ENCODE measurements at regions not wholly inside any gene's neighbourhood (a gene's known extent, or its start where the extent isn't known, plus 50 kb on each side); places are given as distances from the start of the nearest gene placed in this dataset.

DNA sequence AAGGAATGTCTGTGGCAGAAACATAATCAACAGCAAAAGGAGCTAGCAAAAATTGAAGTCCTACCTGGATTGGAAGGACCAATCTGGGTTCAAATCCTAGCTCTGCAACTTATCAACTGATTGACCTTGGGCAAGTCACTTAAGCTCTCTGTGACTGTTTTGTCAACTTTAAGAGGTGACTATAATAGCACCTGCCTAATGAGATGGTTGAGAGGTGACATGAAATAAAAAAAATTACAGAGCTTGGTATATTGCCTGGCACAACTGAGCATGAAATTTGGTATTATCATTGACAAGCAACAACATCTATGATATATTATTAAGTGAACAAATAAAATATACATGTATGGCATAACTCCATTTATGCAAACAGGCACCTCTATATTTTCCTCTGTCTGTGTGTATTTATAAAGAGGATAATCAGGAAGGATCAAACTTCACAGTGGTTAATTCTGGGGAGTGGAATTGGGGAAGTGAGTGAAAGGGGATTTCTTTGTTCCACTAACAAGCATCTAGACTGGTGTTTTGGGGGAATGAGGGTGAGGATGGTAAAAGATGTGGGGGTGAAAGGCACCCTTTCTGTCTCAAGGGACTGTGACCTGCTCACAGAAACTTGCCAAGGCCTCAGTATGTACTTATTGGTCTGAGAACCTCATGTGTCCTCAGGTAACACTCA lies 132.8 kb upstream of the SERTAD2 start:
- TF ChIP-seq, protein P1, sequence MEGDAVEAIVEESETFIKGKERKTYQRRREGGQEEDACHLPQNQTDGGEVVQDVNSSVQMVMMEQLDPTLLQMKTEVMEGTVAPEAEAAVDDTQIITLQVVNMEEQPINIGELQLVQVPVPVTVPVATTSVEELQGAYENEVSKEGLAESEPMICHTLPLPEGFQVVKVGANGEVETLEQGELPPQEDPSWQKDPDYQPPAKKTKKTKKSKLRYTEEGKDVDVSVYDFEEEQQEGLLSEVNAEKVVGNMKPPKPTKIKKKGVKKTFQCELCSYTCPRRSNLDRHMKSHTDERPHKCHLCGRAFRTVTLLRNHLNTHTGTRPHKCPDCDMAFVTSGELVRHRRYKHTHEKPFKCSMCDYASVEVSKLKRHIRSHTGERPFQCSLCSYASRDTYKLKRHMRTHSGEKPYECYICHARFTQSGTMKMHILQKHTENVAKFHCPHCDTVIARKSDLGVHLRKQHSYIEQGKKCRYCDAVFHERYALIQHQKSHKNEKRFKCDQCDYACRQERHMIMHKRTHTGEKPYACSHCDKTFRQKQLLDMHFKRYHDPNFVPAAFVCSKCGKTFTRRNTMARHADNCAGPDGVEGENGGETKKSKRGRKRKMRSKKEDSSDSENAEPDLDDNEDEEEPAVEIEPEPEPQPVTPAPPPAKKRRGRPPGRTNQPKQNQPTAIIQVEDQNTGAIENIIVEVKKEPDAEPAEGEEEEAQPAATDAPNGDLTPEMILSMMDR (IDR thresholded peaks at IDR 0.05; ENCODE audit: control extremely low read depth, extremely low read depth, low read depth, missing control alignments), result no peak
- ChIA-PET POLR2A (interaction anchor here (0.6 to 1.2 kb wide), 3 partner anchors 36 to 914 kb away, joined by 3 to 4 read pairs (median 3); no protein-coding TSS in a partner anchor), CTCF (no interaction called here)
- DNase-seq (ENCODE audit: extremely low spot score), result no peak

DNA sequence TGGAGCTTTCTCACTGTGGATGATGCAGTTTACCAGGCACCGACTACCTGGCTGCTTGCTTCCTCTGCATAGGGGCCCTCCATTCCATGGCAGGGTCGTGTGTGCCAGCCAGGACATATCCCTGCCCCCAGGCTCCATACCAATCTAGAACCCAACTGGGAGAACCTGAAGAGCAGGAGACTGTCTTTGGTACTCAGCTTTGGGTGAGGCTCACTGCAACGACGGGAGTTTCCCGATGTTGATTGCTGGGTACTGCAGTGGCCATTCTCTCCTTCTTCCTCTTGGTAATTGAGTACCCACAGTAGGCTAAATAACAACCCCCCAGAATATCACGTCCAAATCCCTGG lies 133.3 kb upstream of the SERTAD2 start:
- no peak for DNase-seq (ENCODE audit: extremely low spot score)
- CTCF ChIA-PET, result interaction anchor here (1.0 kb wide), 1 partner anchor 132 kb away, joined by 3 read pairs; no protein-coding TSS in a partner anchor
- TF ChIP-seq, protein P1 (IDR thresholded peaks at IDR 0.05; ENCODE audit: control extremely low read depth, extremely low read depth, low read depth, missing control alignments), result no peak
- POLR2A ChIA-PET, result interaction anchor here (1.2 kb wide), 1 partner anchor 36 kb away, joined by 3 read pairs; no protein-coding TSS in a partner anchor

DNA sequence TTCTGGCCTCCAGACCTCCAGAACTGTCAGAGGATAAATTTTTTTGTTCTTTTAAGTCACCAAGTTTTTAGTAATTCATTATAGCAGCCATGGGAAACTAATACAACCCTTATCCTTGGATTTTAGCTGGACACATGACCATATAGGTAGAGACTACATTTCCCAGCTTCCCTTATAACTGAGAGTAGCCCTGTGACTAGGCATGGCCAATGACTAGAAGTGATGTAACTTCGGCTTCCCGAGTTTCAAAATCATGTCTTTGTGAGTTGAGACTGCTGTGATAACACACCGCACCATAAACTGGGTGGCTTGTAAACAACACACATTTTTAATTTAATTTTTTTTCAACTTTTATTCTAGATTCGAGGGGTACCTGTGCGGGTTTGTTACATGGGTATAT lies 134.0 kb upstream of the SERTAD2 start:
- no peak for DNase-seq (ENCODE audit: extremely low spot score)
- ChIA-PET POLR2A (interaction anchor here (1.2 kb wide), 1 partner anchor 37 kb away, joined by 3 read pairs; no protein-coding TSS in a partner anchor), CTCF (interaction anchor here (1.0 kb wide), 1 partner anchor 133 kb away, joined by 3 read pairs; no protein-coding TSS in a partner anchor)
- TF ChIP-seq, protein P1 (IDR thresholded peaks at IDR 0.05; ENCODE audit: control extremely low read depth, extremely low read depth, low read depth, missing control alignments), result no peak

DNA sequence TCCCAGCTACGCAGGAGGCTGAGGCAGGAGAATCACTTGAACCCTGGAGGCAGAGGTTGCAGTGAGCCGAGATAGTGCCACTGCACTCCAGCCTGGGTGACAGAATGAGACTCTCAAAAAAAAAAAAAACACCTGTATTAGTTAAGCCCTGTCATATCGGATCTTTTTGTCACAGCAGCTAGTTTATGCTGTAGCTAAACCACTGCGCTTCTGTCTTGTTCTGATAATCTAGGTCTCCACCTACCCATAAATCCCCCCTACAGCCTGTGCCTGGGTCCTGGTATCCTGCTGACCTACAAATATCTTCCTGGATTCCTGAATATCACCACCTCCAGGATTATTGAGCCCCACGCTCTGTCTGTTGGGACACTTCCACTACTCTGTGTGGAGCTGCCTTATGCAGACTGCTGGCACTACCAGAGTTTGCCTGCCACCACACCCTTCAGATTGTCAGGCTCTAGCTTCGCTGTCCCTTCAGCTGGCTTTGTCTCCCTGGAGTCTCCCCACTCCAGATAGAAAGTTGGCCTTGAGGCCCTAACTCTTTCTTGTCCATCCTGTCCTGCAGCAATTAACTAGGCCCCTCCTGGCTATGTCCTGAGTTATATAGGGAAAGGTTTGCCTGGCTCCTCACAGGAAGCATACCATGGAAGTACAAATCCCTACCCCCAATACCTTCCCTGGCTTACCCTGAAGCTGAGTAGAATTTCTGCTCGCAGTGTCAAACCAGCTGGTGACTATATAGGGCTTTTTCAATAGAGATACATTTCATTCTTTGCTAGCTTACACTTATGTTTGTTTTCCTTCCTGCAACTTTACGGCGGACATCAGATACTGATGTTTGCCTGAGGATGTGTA lies 136.0 kb upstream of the SERTAD2 start:
- TF ChIP-seq, protein P1 (IDR thresholded peaks at IDR 0.05; ENCODE audit: control extremely low read depth, extremely low read depth, low read depth, missing control alignments), result no peak
- DNase-seq (ENCODE audit: extremely low spot score), result no peak
- ChIA-PET POLR2A (no interaction called here), CTCF (interaction anchor here (1.0 to 2.6 kb wide), 4 partner anchors 10 to 29 kb away, joined by 3 to 8 read pairs (median 4); no protein-coding TSS in a partner anchor)

DNA sequence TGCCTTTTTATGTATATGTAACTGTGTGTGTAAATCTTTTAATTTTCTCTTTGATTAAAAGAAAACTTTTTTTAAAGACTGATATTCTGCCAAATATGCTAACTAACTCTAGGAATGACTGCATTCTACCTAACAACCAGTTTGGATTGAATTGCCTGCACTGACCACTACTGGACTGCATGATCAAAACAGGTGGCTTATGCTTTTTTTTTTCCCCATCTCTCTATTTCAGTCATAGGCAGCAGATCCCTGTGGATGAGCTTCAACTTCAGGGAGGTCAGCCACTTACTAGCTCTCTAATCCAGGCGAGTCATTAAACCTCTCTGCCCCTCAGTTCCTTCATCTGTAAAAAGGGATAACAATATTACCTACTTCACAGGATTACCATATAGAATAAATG lies 138.6 kb upstream of the SERTAD2 start:
- ChIA-PET POLR2A (no interaction called here), CTCF (interaction anchor here (1.0 to 3.6 kb wide), 9 partner anchors 10 to 138 kb away, joined by 3 to 22 read pairs (median 5); partner anchors contain the start of gene SERTAD2)
- DNase-seq (ENCODE audit: extremely low spot score), result no peak
- TF ChIP-seq, protein P1 (IDR thresholded peaks at IDR 0.05; ENCODE audit: control extremely low read depth, extremely low read depth, low read depth, missing control alignments), result no peak

GRCh38 chr2:64792995-64793639 lies 139.4 kb upstream of the SERTAD2 start:
- POLR2A ChIA-PET, result no interaction called here
- no peak for DNase-seq (ENCODE audit: extremely low spot score)
- TF ChIP-seq, protein P1 (IDR thresholded peaks at IDR 0.05; ENCODE audit: control extremely low read depth, extremely low read depth, low read depth, missing control alignments), result no peak
- CTCF ChIA-PET, result interaction anchor here (0.7 to 3.6 kb wide), 14 partner anchors 8 to 139 kb away, joined by 3 to 22 read pairs (median 3); partner anchors contain the start of gene SERTAD2
